HG03558 (cell line): ENCODE measurements at regions not wholly inside any gene's neighbourhood (a gene's known extent, or its start where the extent isn't known, plus 50 kb on each side); places are given as distances from the start of the nearest gene placed in this dataset.
"Not testable (repeated sequence)": the region's sequence is repeated elsewhere in the genome, so short reads cannot be mapped to it uniquely, and the experiment has no call there.

Source experiments
- ATAC-seq: cut with Tn5 transposase; IDR thresholded peaks from one replicate; pipeline ENCODE4 v1.9.1; 2021; ENCODE audit warnings: moderate number of reproducible peaks; ENCODE audit not compliant: unreplicated experiment; ENCODE audit errors: extremely low read depth

GRCh38 chr1:60504206-60504840 lies 430.8 kb upstream of the C1orf87 start:
- ATAC-seq = no peak

GRCh38 chr1:60503266-60503925 lies 429.8 kb upstream of the C1orf87 start:
- ATAC-seq = no peak

DNA sequence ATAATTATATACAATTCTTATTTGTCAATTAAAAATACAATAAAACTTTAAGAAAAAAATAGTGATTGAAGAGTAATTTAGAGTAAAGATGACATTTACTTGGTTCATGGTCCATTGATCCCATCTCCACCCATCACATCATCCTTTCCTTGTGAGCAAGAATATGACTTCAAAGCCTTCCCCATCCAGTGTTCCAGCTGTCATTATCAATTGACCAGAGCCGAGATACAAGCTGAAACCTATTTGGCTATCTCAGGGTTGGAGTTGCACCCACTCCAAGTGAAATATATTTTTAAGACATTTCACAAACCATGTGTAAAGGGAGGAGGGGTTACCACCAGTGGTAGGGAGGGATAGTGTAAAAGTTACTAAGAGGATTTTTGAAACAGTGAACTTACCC lies 428.9 kb upstream of the C1orf87 start:
- ATAC-seq = no peak

DNA sequence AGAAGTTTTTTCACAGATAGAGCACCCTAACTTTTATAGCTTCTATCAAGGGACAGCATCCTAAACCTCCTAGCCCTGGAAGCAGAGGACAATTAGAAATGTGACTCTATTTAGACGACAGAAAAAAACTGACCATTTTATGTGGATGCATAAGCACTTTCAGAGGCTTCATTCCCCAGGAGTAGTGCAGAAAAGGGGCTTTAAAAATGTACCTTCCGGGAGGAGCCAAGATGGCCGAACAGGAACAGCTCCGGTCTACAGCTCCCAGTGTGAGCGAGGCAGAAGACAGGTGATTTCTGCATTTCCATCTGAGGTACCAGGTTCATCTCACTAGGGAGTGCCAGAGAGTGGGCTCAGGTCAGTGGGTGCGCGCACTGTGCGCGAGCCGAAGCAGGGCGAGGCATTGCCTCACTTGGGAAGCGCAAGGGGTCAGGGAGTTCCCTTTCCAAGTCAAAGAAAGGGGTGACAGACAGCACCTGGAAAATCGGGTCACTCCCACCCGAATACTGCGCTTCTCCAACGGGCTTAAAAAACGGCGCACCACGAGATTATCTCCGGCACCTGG lies 416.4 kb upstream of the C1orf87 start:
- ATAC-seq = not testable (repeated sequence)

DNA sequence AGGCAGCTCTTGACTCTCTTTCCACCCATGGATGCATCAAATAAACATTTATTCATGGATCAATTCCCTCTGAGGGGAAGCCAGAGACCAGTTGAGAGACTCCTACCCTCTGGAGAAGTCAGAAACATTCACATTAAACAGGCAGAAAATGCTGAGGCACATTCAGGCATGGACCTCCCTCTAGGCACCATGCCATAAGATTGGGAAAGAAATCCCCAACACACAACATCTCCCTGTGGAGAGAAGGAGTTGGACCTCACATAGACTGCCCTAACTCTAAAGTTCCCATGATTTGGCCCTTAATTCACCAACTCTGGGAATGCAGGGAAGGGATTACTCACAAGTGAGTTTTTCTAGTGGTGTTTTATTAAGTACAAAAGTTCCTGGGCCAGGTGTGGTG lies 415.3 kb upstream of the C1orf87 start:
- no peak for ATAC-seq

DNA sequence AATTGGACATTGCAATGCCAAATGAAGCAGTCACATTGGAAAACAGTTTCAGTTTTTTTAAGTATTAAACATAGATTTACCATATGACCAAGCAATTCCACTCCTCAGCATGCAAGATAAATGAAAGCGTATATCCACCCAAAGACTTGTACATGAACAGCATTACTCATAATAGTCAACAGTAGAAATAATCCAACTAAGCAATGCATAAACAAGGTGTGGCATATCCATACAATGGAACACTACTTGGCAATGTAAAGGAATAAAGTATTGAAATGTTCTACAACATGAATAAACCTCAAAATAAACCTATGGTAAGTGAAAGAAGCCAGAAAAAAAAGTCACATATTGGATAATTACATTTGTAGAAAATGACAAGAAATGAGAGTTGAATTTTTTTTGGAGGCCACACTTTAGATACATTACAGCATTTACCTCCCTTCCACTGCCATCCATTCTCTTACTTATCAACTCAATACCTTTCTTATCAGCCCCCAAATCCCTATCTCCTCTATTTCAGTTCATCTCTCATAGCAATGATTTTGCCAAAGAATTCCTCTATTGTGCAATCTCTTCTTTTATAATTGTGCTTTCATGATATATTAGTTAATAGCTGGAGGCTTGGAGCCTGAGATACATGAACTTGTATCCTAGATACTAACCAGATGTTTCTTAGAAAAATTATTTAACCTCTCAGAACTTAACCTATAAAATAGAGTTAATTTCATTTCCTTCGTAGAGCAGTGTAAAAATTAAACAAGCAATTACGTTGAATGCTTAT lies 414.2 kb upstream of the C1orf87 start:
- no peak for ATAC-seq

- ATAC-seq = no peak
Observed at GRCh38 chr1:60483509-60483908, 409.9 kb upstream of the C1orf87 start.

DNA sequence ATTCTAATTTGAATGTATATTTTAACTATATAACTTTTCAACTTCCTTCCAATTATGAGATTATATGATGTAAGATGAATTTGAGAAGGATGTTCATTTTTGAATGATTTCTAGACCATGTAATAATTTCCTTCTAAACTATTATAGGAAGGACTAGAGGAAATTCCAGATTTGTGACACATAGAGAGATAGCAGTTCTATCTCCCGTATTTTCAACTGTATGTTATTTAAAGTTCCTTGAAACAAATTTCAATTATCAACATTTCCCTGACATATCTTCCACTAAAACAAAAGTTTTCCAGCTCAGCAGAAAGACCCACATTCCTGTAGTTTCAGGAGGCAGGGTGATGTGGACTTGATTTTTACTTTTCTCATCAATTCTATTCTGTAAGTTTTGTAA lies 396.7 kb upstream of the C1orf87 start:
- no peak for ATAC-seq

GRCh38 chr1:60463786-60464185 lies 390.2 kb upstream of the C1orf87 start:
- ATAC-seq = no peak

DNA sequence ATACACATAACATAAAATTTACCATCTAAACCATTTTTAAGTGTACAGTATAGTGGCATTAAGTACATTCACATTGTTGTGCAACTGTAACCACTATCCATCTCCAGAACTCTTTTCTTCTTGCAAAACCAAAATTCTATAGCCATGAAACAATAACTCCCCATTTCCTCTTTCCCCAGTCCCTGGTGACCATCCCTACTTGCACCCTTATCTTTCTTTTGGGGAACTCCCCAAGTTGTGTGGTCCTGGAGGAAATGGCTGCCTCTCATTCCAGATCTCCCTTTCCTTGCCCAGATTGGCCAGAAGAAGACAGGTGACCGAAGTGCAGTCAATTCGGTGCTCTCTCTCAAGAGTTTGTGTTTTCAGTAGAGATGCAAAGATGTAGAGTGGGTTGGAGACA lies 389.6 kb upstream of the C1orf87 start:
- no peak for ATAC-seq

DNA sequence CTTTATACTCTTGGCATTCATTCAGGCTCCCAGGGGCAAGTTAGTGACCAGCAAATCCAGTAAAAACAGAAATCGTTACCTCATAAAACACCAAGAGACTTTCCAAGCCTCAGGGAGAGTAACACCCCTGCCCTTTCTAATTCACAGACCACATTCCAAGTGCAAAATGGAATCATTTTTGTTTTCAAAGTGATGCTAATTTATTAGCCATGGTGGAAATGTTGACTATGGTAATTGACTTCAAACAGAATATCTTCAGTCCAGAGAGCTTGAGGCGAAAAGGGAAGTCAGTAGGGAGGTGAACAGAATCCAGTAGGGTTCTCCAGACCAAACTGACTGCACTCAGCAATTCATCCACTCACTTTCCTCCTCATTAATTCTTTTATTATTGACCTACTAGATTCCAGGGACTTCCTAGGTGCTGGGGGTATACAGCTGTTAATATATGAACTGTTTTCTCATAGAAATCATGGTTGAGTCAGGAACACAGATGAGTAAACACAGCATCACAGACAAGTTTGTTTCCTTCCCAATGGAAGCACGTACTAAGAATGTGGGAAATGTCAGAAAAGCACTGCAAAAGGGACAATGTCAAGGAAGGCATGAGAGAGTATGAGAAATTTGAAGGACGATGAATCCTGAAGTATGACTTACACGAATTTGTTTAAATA lies 388.5 kb upstream of the C1orf87 start:
- no peak for ATAC-seq

GRCh38 chr1:60458111-60458510 lies 384.5 kb upstream of the C1orf87 start:
- no peak for ATAC-seq

DNA sequence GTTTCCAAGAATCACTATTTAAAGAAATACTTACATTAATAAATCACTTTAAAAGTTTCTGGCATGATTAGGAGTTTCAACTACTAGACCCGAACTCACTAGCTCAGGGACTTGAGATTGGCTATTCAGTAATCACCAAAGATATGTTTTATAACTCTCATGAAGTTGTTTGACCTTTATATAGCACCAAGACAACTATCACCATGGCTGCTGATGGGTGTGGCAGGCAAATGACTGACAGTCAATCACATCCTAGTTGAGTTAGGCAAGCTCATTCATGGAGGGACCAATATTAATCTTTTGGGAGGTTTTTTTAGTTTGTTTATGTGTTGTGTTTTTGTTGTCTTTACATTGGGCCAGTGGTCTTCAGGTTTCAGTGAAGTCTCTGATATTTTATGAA lies 376.3 kb upstream of the C1orf87 start:
- no peak for ATAC-seq

GRCh38 chr1:60448850-60449249 lies 375.3 kb upstream of the C1orf87 start:
- no peak for ATAC-seq

- ATAC-seq = no peak
Observed at GRCh38 chr1:60444680-60445079, 371.1 kb upstream of the C1orf87 start.

GRCh38 chr1:60436186-60436585 lies 362.6 kb upstream of the C1orf87 start:
- ATAC-seq = no peak

DNA sequence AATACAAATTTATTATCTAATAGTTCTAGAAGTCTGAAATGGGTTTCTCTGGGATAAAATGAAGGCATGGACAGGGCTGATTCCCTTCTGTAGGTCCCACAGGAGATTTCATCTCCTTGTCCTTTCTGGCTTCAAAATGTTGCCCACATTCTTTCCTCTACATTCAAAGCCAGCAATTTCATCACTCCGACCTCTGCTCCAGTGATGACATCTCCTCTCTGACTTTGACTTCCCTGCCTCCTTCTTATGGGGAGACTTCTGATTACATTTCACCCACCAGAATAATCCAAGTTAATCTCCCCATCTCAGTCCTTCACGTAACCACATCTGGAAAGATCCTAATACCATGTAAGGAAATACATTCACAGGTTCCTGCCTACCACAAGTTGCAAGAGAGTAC lies 358.0 kb upstream of the C1orf87 start:
- no peak for ATAC-seq

DNA sequence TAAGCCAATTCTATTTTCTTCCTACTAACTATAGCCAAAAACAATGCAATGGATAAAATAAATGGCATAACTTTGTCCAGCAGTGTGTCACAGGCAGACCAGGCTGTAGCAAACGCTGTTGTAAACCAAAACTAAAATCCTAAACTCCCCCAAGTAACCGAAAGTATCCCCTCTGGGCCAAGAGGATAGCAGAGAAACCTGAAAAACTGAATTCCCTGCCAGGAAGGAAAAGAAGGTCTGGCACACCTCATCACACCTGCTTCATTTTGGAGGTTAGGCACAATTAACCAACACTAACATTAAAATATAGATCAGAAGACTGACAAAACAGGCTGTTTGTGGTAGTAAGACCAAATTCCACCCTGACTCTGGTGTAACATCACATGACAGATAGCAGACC lies 356.8 kb upstream of the C1orf87 start:
- ATAC-seq = no peak

DNA sequence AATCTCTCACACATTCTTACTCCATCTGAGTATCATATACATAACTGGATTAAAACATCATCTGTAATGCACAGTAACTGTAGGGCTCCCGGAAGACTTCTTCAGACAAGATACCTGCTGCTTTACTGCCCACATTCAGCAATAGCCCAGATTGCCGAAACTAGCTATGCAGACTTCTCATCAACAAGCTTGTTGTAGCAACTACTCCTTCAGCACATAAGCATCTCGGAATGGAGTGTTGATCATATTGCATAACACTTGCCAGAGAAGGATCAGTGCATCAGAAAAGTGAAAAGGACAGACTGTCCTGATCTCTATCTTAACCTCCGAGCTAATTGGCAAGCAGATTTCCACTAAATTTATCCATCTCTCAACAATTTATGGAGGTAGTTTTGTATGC lies 354.6 kb upstream of the C1orf87 start:
- ATAC-seq = no peak

- no peak for ATAC-seq
Observed at GRCh38 chr1:60427701-60428100, 354.1 kb upstream of the C1orf87 start.

GRCh38 chr1:60427194-60427593 lies 353.6 kb upstream of the C1orf87 start:
- ATAC-seq = no peak
